Transverse colon (tissue), 4 donors: ENCODE measurements at regions not wholly inside any gene's neighbourhood (a gene's known extent, or its start where the extent isn't known, plus 50 kb on each side); places are given as distances from the start of the nearest gene placed in this dataset.
"Not testable (repeated sequence)": the region's sequence is repeated elsewhere in the genome, so short reads cannot be mapped to it uniquely, and the experiment has no call there.

ENCODE experiments used
- DNase-seq: peaks from one replicate; pipeline ENCODE4 v3.0.0-alpha.2; 2019
- H3K27ac ChIP-seq, 4 donors: fragments of 200-600 bp; sonication (generic); 2 replicates each; pipeline ENCODE4 v1.5.1; 2016 to 2018; ENCODE audit warnings: inconsistent platforms in 4 of 4
- H3K27me3 ChIP-seq: fragments of 200-600 bp; sonication (generic); 2 replicates; pipeline ENCODE4 v1.5.1; 2017; ENCODE audit warnings: inconsistent platforms
- H3K36me3 ChIP-seq, 4 donors: fragments of 200-600 bp; sonication (generic); 2 replicates each; pipeline ENCODE4 v1.5.1; 2017 to 2019; ENCODE audit warnings: inconsistent platforms in 4 of 4
- H3K4me1 ChIP-seq, 4 donors: fragments of 200-600 bp; sonication (generic); 2 replicates each; pipeline ENCODE4 v1.5.1; 2017 to 2020; ENCODE audit warnings: inconsistent platforms in 4 of 4
- H3K4me3 ChIP-seq, 4 donors: fragments of 200-600 bp; sonication (generic); 1 replicate in 1 of 4; 2 replicates in 3 of 4; pipeline versions ENCODE4 v1.5.1 to v1.6.1; 2017 to 2019; ENCODE audit warnings: inconsistent platforms in 4 of 4
- H3K9me3 ChIP-seq, 2 donors: fragments of 200-600 bp; sonication (generic); 2 replicates each; pipeline ENCODE4 v1.5.1; 2017 to 2019; ENCODE audit warnings: inconsistent platforms in 2 of 2
- EP300 ChIP-seq: sonication (generic); formaldehyde crosslinking; IDR thresholded peaks from one replicate; pipeline ENCODE4 v1.6.1; 2017; ENCODE audit warnings: antibody characterized with exemption, low read depth
- POLR2A ChIP-seq: fragments of 450-650 bp; IDR thresholded peaks from one replicate; pipeline ENCODE4 v1.6.1; 2016; ENCODE audit warnings: antibody characterized with exemption, mild to moderate bottlenecking, moderate library complexity
- POLR2AphosphoS5 ChIP-seq, 3 donors: sonication (generic); formaldehyde crosslinking; IDR thresholded peaks; one replicate each; pipeline ENCODE4 v1.6.1; 2016; ENCODE audit warnings: antibody characterized with exemption in 3 of 3
- WGBS, 2 donors: methylation state at CpG; one replicate each; pipeline ENCODE4 v1.1.5; 2018; ENCODE audit warnings: low coverage in 1 of 2; 5-methylcytosine and 5-hydroxymethylcytosine counted together
- in situ Hi-C, 4 donors: fragments of 200-750 bp; cut with MboI; loops; one replicate each; pipeline versions ENCODE4 v1.15.0 to v1.15.1; 2017; ENCODE audit warnings: low sequenced_read_pairs in 3 of 4, low pct_ligation_motif_present in 1 of 4, low pct_unique_long_range_greater_than_20kb in 1 of 4
- intact Hi-C: fragments of 100-400 bp; cut with DNase I; formaldehyde crosslinking; loops from one replicate; pipeline ENCODE4 v1.15.1; 2023; ENCODE audit warnings: low total_unique reads
- TF ChIP-seq, protein P1 (sequence below), 5 experiments: fragments of 200-600 bp in 3 of 5; fragments of 450-650 bp in 2 of 5; sonication (generic) in 3 of 5; IDR thresholded peaks; 1 replicate in 2 of 5; 2 replicates in 3 of 5; pipeline ENCODE4 v1.5.1; 2016 to 2017; ENCODE audit warnings: antibody characterized with exemption in 5 of 5, inconsistent platforms in 3 of 5, mild to moderate bottlenecking in 2 of 5, moderate library complexity in 1 of 5

GRCh38 chr6:99819853-99820252 lies 174.2 kb downstream of the MCHR2 start:
- Histone ChIP-seq H3K9me3 (no peaks in the 10 kb centered on the region), H3K27me3 (peaks cover 4% of the 10 kb centered on the region), H3K27ac (no peak overlapping the region), H3K4me3 (no peak overlapping the region), H3K4me1 (peaks cover 0 to 13% (median 8%) of the 10 kb centered on the region in 4 donors), H3K36me3 (no peaks in the 10 kb centered on the region)
- 82 to 83% methylated on average over 3 to 5 of the region's 5 CpGs for WGBS, 2 donors
- TF ChIP-seq POLR2AphosphoS5 (IDR thresholded peaks at IDR 0.05) = no peak
- TF ChIP-seq, protein P1, sequence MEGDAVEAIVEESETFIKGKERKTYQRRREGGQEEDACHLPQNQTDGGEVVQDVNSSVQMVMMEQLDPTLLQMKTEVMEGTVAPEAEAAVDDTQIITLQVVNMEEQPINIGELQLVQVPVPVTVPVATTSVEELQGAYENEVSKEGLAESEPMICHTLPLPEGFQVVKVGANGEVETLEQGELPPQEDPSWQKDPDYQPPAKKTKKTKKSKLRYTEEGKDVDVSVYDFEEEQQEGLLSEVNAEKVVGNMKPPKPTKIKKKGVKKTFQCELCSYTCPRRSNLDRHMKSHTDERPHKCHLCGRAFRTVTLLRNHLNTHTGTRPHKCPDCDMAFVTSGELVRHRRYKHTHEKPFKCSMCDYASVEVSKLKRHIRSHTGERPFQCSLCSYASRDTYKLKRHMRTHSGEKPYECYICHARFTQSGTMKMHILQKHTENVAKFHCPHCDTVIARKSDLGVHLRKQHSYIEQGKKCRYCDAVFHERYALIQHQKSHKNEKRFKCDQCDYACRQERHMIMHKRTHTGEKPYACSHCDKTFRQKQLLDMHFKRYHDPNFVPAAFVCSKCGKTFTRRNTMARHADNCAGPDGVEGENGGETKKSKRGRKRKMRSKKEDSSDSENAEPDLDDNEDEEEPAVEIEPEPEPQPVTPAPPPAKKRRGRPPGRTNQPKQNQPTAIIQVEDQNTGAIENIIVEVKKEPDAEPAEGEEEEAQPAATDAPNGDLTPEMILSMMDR (IDR thresholded peaks at IDR 0.05) = no peak
- no peak for TF ChIP-seq POLR2A
- TF ChIP-seq EP300 = no peak
- in situ Hi-C loops (no loop called here), intact Hi-C loops (no loop called here)
- DNase-seq = no peak

DNA sequence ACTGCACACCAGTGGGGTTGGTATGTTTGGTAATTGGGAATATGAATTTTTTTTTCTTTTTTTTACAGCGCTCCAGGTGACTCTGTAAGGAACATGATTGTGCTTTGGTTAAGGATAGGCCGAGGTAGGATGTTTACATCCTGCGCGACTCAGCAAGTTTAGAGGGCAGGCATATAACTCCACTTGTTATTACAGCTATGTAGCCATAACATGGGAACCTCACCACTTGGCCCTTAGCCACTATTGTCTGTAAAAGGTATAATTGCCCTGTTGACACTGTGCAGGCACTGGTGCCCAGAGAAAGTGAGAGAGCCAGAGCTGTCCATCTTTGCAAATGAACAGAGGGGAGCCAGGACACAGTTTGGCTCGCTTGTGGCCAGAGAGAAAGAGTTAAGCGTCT lies 172.9 kb downstream of the MCHR2 start:
- in situ Hi-C loops (no loop called here), intact Hi-C loops (no loop called here)
- Histone ChIP-seq H3K4me1 (peaks cover 0 to 13% (median 8%) of the 10 kb centered on the region in 4 donors), H3K9me3 (no peaks in the 10 kb centered on the region), H3K27me3 (peaks cover 4% of the 10 kb centered on the region), H3K36me3 (no peaks in the 10 kb centered on the region), H3K4me3 (no peak overlapping the region), H3K27ac (peak overlapping the region; percentile 49 to 71 (median 58))
- 0 to 48% methylated on average over 1 to 6 of the region's 6 CpGs for WGBS, 2 donors
- TF ChIP-seq POLR2AphosphoS5 (IDR thresholded peaks at IDR 0.05) = peak in 2 of 3 donors; percentile 14 to 52
- TF ChIP-seq EP300 = no peak
- TF ChIP-seq, protein P1 (IDR thresholded peaks at IDR 0.05) = no peak
- peak; percentile 15 for TF ChIP-seq POLR2A
- peak; percentile 88 for DNase-seq

GRCh38 chr6:99822741-99823512 lies 171.1 kb downstream of the MCHR2 start:
- TF ChIP-seq, protein P1 (IDR thresholded peaks at IDR 0.05) = peak; percentile 22 to 49 (median 41)
- no peak for TF ChIP-seq POLR2AphosphoS5 (IDR thresholded peaks at IDR 0.05)
- TF ChIP-seq EP300 = no peak
- in situ Hi-C loops = no loop called here
- Histone ChIP-seq H3K27me3 (peaks cover 4% of the 10 kb centered on the region), H3K36me3 (no peaks in the 10 kb centered on the region), H3K4me1 (peaks cover 0 to 13% (median 8%) of the 10 kb centered on the region in 4 donors), H3K27ac (peak overlapping the region in 1 of 4 donors; percentile 29), H3K9me3 (no peaks in the 10 kb centered on the region), H3K4me3 (peak overlapping the region in 2 of 4 donors; percentile 15 to 16)
- WGBS, 2 donors = 6 to 27% methylated on average over 2 to 5 of the region's 5 CpGs
- intact Hi-C loops = no loop called here
- peak; percentile 12 for DNase-seq

GRCh38 chr6:99823513-99824235 lies 170.3 kb downstream of the MCHR2 start:
- DNase-seq, H3K36me3 ChIP-seq, H3K27me3 ChIP-seq, in situ Hi-C loops, intact Hi-C loops, H3K9me3 ChIP-seq: not testable (repeated sequence)
- WGBS, 2 donors = 9 to 38% methylated on average over 7 to 10 of the region's 34 CpGs
- Histone ChIP-seq H3K4me3 (peak overlapping the region in 2 of 4 donors; percentile 15 to 16), H3K27ac (peak overlapping the region in 1 of 4 donors; percentile 29), H3K4me1 (peaks cover 0 to 13% (median 8%) of the 10 kb centered on the region in 4 donors)
